ENCODE measurements at regions not wholly inside any gene's neighbourhood (a gene's known extent, or its start where the extent isn't known, plus 50 kb on each side); places are given as distances from the start of the nearest gene placed in this dataset.
"Not testable (repeated sequence)": the region's sequence is repeated elsewhere in the genome, so short reads cannot be mapped to it uniquely, and the experiment has no call there.

DNA sequence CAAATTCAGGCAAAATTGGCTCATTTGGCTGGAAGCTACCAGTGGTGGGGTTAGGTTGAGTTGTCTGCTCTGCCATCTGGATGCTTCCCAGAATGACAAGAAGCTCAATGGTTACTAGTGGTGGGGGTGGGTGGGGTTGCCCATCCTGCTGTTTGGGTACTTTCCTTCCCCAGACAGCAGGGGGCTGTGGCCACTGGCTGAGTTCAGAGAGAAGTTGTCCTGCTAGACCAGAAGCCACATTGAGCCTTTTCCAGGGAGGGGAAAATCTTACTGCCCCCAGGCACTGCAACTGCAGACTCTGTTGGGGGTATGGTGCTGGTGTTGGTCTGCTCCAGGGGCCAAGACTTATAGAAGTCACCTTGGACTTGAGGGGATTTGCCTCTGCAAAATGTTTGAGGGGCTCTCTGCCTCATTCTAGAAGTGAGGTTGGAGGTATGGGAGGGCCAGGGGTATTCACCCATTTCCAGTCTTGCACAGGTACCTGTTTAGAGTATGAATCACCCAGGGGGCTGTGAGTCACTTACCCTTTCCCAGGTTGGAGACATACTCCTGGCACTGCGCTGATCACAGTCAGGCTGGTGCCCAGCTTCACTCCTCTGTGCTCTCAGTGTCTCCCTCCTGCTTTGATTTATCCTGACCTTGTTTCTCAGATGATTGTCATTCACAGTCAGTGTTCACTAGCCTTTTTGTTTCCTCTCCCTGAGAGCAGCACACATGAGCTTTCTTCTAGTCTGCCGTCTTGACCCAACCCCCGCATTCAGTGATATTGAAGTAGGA, 89.1 kb upstream of the NEGR1 start:
- no peaks in the 10 kb centered on the region for H3K27me3 ChIP-seq (ENCODE audit: insufficient read depth, low read length)
- H2AFZ ChIP-seq (ENCODE audit: insufficient read depth, low read length, poor library complexity) = no peak overlapping the region
- no peaks in the 10 kb centered on the region for H3K36me3 ChIP-seq (ENCODE audit: control insufficient read depth in 1 of 2, insufficient read depth in 2 of 2, low read length in 2 of 2)
- H3K79me1 ChIP-seq (ENCODE audit: low read length) = no peaks in the 10 kb centered on the region
- WGBS (ENCODE audit: extremely low coverage, insufficient coverage, insufficient read length) = no CpG with 5 or more reads among the region's 3 CpGs
- H3K23ac ChIP-seq (ENCODE audit: low read length) = no peak overlapping the region
- H4K12ac ChIP-seq (ENCODE audit: low read depth, low read length) = no peak overlapping the region
- H3K18ac ChIP-seq (ENCODE audit: low read length) = no peak overlapping the region
- H3K4me2 ChIP-seq (ENCODE audit: low read length) = no peak overlapping the region
- H2AK5ac ChIP-seq (ENCODE audit: low read length) = no peak overlapping the region
- no peaks in the 10 kb centered on the region for H3K79me2 ChIP-seq (ENCODE audit: control insufficient read depth, insufficient read depth, low read length, poor library complexity)
- H3K4me3 ChIP-seq (ENCODE audit: low read depth, low read length) = no peak overlapping the region
- H3K9me3 ChIP-seq (ENCODE audit: insufficient read depth, low read depth, low read length) = no peaks in the 10 kb centered on the region
- DNase-seq = no peak
- no peak overlapping the region for H4K91ac ChIP-seq (ENCODE audit: low read depth, low read length)
- H3K14ac ChIP-seq (ENCODE audit: low read length) = no peak overlapping the region
- H3K4ac ChIP-seq (ENCODE audit: low read depth, low read length) = no peak overlapping the region
- no peak overlapping the region for H2BK5ac ChIP-seq (ENCODE audit: low read depth, low read length, poor library complexity)
- H3K27ac ChIP-seq (ENCODE audit: low read depth, low read length) = no peak overlapping the region
- no peak overlapping the region for H3K9ac ChIP-seq (ENCODE audit: low read length)
- peaks cover 4 to 6% of the 10 kb centered on the region in 2 experiments for H3K4me1 ChIP-seq (ENCODE audit: control insufficient read depth in 1 of 2, insufficient read depth in 2 of 2, low read length in 2 of 2)
- H2BK12ac ChIP-seq (ENCODE audit: low read length) = peak overlapping the region; percentile 26
- H2BK120ac ChIP-seq (ENCODE audit: insufficient read depth, low read length, poor library complexity) = no peak overlapping the region
- no peak overlapping the region for H4K8ac ChIP-seq (ENCODE audit: low read depth, low read length)

DNA sequence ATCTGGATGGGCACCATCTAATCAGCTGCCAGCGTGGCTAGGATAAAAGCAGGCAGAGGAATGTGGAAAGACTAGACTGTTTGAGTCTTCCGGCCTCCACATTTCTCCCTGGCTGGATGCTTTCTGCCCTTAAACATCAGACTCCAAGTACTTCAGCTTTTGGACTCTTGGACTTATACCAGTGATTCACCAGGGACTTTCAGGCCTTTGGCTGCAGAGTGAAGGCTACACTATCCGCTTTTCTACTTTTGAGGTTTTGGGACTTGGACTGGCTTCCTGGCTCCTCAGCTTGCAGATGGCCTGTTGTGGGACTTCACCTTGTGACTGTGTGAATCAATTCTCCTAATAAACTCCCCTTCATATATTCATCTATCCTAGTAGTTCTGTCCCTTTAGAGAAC, 88.5 kb upstream of the NEGR1 start:
- H3K18ac ChIP-seq (ENCODE audit: low read length); H3K9ac ChIP-seq (ENCODE audit: low read length); H2AFZ ChIP-seq (ENCODE audit: insufficient read depth, low read length, poor library complexity); H4K8ac ChIP-seq (ENCODE audit: low read depth, low read length); H2BK12ac ChIP-seq (ENCODE audit: low read length); H3K4me1 ChIP-seq (ENCODE audit: control insufficient read depth in 1 of 2, insufficient read depth in 2 of 2, low read length in 2 of 2); H4K91ac ChIP-seq (ENCODE audit: low read depth, low read length); H3K4me2 ChIP-seq (ENCODE audit: low read length); H3K27ac ChIP-seq (ENCODE audit: low read depth, low read length); H3K79me2 ChIP-seq (ENCODE audit: control insufficient read depth, insufficient read depth, low read length, poor library complexity); DNase-seq; H3K14ac ChIP-seq (ENCODE audit: low read length); H3K23ac ChIP-seq (ENCODE audit: low read length); H3K4me3 ChIP-seq (ENCODE audit: low read depth, low read length); H3K27me3 ChIP-seq (ENCODE audit: insufficient read depth, low read length); H3K79me1 ChIP-seq (ENCODE audit: low read length); H3K9me3 ChIP-seq (ENCODE audit: insufficient read depth, low read depth, low read length); H2AK5ac ChIP-seq (ENCODE audit: low read length); H2BK120ac ChIP-seq (ENCODE audit: insufficient read depth, low read length, poor library complexity); H3K4ac ChIP-seq (ENCODE audit: low read depth, low read length); H3K36me3 ChIP-seq (ENCODE audit: control insufficient read depth in 1 of 2, insufficient read depth in 2 of 2, low read length in 2 of 2); H2BK5ac ChIP-seq (ENCODE audit: low read depth, low read length, poor library complexity); H4K12ac ChIP-seq (ENCODE audit: low read depth, low read length): not testable (repeated sequence)
- no CpG with 5 or more reads among the region's 3 CpGs for WGBS (ENCODE audit: extremely low coverage, insufficient coverage, insufficient read length)

DNA sequence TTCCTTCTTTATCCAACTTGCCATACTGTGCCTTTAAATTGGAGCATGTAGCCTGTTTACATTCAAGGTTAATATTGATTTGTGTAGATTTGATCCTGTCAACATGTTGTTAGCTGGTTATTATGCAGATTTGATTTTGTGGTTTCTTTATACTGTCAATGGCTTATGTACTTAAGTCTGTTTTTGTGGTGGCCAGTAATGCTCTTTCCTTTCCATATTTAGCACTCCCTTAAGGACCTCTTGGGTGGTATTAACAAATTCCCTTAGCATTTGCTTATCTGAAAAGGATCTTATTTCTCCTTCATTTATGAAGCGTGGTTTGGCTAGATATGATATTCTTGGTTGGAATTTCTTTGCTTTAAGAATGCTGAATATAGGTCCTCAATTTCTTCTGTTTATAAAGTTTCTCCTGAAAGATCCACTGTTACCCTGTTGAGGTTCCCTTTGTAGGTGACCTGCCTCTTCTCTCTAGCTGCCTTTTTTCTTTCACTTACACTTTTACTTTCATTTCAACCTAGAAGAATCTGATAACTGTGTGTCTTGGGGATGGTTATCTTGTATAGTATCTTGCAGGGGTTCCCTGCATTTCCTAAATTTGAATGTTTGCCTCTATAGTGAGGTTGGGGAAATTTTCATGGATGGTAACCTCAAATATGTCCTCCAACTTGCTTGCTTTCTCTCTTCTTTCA, 86.9 kb upstream of the NEGR1 start:
- no peak for DNase-seq
- H3K27ac ChIP-seq (ENCODE audit: low read depth, low read length) = no peak overlapping the region
- no peak overlapping the region for H3K9ac ChIP-seq (ENCODE audit: low read length)
- H4K8ac ChIP-seq (ENCODE audit: low read depth, low read length) = no peak overlapping the region
- H4K91ac ChIP-seq (ENCODE audit: low read depth, low read length) = no peak overlapping the region
- no peak overlapping the region for H3K4ac ChIP-seq (ENCODE audit: low read depth, low read length)
- no peaks in the 10 kb centered on the region for H3K27me3 ChIP-seq (ENCODE audit: insufficient read depth, low read length)
- H3K79me1 ChIP-seq (ENCODE audit: low read length) = no peaks in the 10 kb centered on the region
- no CpG with 5 or more reads among the region's 1 CpG for WGBS (ENCODE audit: extremely low coverage, insufficient coverage, insufficient read length)
- no peak overlapping the region for H3K4me2 ChIP-seq (ENCODE audit: low read length)
- H4K12ac ChIP-seq (ENCODE audit: low read depth, low read length) = no peak overlapping the region
- H3K4me3 ChIP-seq (ENCODE audit: low read depth, low read length) = no peak overlapping the region
- no peaks in the 10 kb centered on the region for H3K79me2 ChIP-seq (ENCODE audit: control insufficient read depth, insufficient read depth, low read length, poor library complexity)
- H2BK12ac ChIP-seq (ENCODE audit: low read length) = no peak overlapping the region
- no peak overlapping the region for H3K18ac ChIP-seq (ENCODE audit: low read length)
- no peak overlapping the region for H3K14ac ChIP-seq (ENCODE audit: low read length)
- no peak overlapping the region for H3K23ac ChIP-seq (ENCODE audit: low read length)
- H2AK5ac ChIP-seq (ENCODE audit: low read length) = no peak overlapping the region
- no peak overlapping the region for H2BK120ac ChIP-seq (ENCODE audit: insufficient read depth, low read length, poor library complexity)
- H3K4me1 ChIP-seq (ENCODE audit: control insufficient read depth in 1 of 2, insufficient read depth in 2 of 2, low read length in 2 of 2) = peaks cover 4 to 6% of the 10 kb centered on the region in 2 experiments
- H3K9me3 ChIP-seq (ENCODE audit: insufficient read depth, low read depth, low read length) = no peaks in the 10 kb centered on the region
- H2BK5ac ChIP-seq (ENCODE audit: low read depth, low read length, poor library complexity) = no peak overlapping the region
- H3K36me3 ChIP-seq (ENCODE audit: control insufficient read depth in 1 of 2, insufficient read depth in 2 of 2, low read length in 2 of 2) = no peaks in the 10 kb centered on the region
- H2AFZ ChIP-seq (ENCODE audit: insufficient read depth, low read length, poor library complexity) = no peak overlapping the region

DNA sequence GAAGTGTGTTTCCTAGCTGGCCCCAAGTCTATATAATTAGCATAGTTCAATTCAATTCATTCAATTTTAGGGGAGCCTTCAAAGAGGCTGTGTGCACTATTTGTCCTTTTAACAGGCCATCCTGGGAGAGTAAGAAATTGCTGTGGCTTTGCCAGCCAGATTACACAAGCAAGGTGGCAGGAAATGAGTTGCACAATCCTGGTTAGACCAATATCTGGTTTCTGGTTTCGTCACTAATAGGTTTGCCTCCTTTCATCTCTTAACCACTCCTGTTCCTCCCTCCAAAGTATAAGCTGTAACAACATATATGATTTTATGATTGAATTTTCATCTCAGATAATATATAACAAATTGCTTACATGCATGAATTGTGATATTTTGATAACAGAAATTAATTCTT, 84.1 kb upstream of the NEGR1 start:
- no peaks in the 10 kb centered on the region for H3K79me2 ChIP-seq (ENCODE audit: control insufficient read depth, insufficient read depth, low read length, poor library complexity)
- H2BK120ac ChIP-seq (ENCODE audit: insufficient read depth, low read length, poor library complexity) = no peak overlapping the region
- H2BK5ac ChIP-seq (ENCODE audit: low read depth, low read length, poor library complexity) = no peak overlapping the region
- H4K91ac ChIP-seq (ENCODE audit: low read depth, low read length) = no peak overlapping the region
- no peak overlapping the region for H3K4ac ChIP-seq (ENCODE audit: low read depth, low read length)
- H3K36me3 ChIP-seq (ENCODE audit: control insufficient read depth in 1 of 2, insufficient read depth in 2 of 2, low read length in 2 of 2) = no peaks in the 10 kb centered on the region
- H3K14ac ChIP-seq (ENCODE audit: low read length) = no peak overlapping the region
- H2AFZ ChIP-seq (ENCODE audit: insufficient read depth, low read length, poor library complexity) = no peak overlapping the region
- H3K27me3 ChIP-seq (ENCODE audit: insufficient read depth, low read length) = no peaks in the 10 kb centered on the region
- peaks cover 2 to 3% of the 10 kb centered on the region in 2 experiments for H3K4me1 ChIP-seq (ENCODE audit: control insufficient read depth in 1 of 2, insufficient read depth in 2 of 2, low read length in 2 of 2)
- no peak overlapping the region for H3K4me3 ChIP-seq (ENCODE audit: low read depth, low read length)
- no peaks in the 10 kb centered on the region for H3K79me1 ChIP-seq (ENCODE audit: low read length)
- H4K8ac ChIP-seq (ENCODE audit: low read depth, low read length) = no peak overlapping the region
- no peak overlapping the region for H2BK12ac ChIP-seq (ENCODE audit: low read length)
- no peak overlapping the region for H3K27ac ChIP-seq (ENCODE audit: low read depth, low read length)
- no CpG with 5 or more reads among the region's 1 CpG for WGBS (ENCODE audit: extremely low coverage, insufficient coverage, insufficient read length)
- H4K12ac ChIP-seq (ENCODE audit: low read depth, low read length) = no peak overlapping the region
- no peak overlapping the region for H2AK5ac ChIP-seq (ENCODE audit: low read length)
- peak in 1 of 2 donors; percentile 7 for DNase-seq
- no peak overlapping the region for H3K18ac ChIP-seq (ENCODE audit: low read length)
- H3K9me3 ChIP-seq (ENCODE audit: insufficient read depth, low read depth, low read length) = no peaks in the 10 kb centered on the region
- no peak overlapping the region for H3K23ac ChIP-seq (ENCODE audit: low read length)
- H3K9ac ChIP-seq (ENCODE audit: low read length) = no peak overlapping the region
- H3K4me2 ChIP-seq (ENCODE audit: low read length) = no peak overlapping the region
